Stomach (tissue), 8 donors: ENCODE measurements at regions not wholly inside any gene's neighbourhood (a gene's known extent, or its start where the extent isn't known, plus 50 kb on each side); places are given as distances from the start of the nearest gene placed in this dataset.

Source experiments
- DNase-seq, 2 donors: peaks; one replicate each; pipeline versions ENCODE4 v3.0.0 to v3.0.0-alpha.2; 2013 to 2019
- H3K27ac ChIP-seq, 5 donors: fragments of 200-600 bp in 4 of 5; sonication (generic) in 4 of 5; one replicate each; pipeline ENCODE4 v1.5.1; 2013 to 2019; ENCODE audit warnings: mild to moderate bottlenecking in 1 of 5, moderate library complexity in 1 of 5
- H3K27me3 ChIP-seq, 3 donors: fragments of 200-600 bp; sonication (generic); one replicate each; pipeline ENCODE4 v1.5.1; 2017 to 2019; ENCODE audit warnings: mixed run types in 1 of 3
- H3K36me3 ChIP-seq, 4 donors: fragments of 200-600 bp; sonication (generic); 1 replicate in 3 of 4; 2 replicates in 1 of 4; pipeline ENCODE4 v1.5.1; 2016 to 2019
- H3K4me1 ChIP-seq, 4 donors: fragments of 200-600 bp; sonication (generic); one replicate each; pipeline ENCODE4 v1.5.1; 2016 to 2019
- H3K4me3 ChIP-seq, 4 donors: fragments of 200-600 bp; sonication (generic) in 3 of 4; one replicate each; pipeline ENCODE4 v1.5.1; 2016 to 2019; ENCODE audit warnings: mild to moderate bottlenecking in 1 of 4
- H3K9me3 ChIP-seq, 4 donors: fragments of 200-600 bp; sonication (generic); one replicate each; pipeline ENCODE4 v1.5.1; 2016 to 2019
- EP300 ChIP-seq: sonication (generic); formaldehyde crosslinking; IDR thresholded peaks from one replicate; pipeline ENCODE4 v1.6.1; 2017; ENCODE audit warnings: antibody characterized with exemption
- POLR2A ChIP-seq, 4 donors: fragments of 450-650 bp; IDR thresholded peaks; one replicate each; pipeline ENCODE4 v1.6.1; 2016; ENCODE audit warnings: antibody characterized with exemption in 4 of 4, control low read depth in 2 of 4, mild to moderate bottlenecking in 1 of 4, moderate library complexity in 1 of 4
- POLR2AphosphoS5 ChIP-seq, 3 donors: sonication (generic); formaldehyde crosslinking; IDR thresholded peaks; one replicate each; pipeline ENCODE4 v1.6.1; 2016; ENCODE audit warnings: antibody characterized with exemption in 3 of 3
- WGBS, 5 donors: extraction: QIAGEN DNeasy Blood & Tissue Kit in 3 of 5; methylation state at CpG; one replicate each; pipeline versions ENCODE4 v1.1.5 to v1.1.7; 2013 to 2018; 5-methylcytosine and 5-hydroxymethylcytosine counted together
- intact Hi-C: fragments of 100-400 bp; cut with DNase I; formaldehyde crosslinking; loops from one replicate; pipeline ENCODE4 v1.15.1; 2023; ENCODE audit warnings: low total_unique reads
- TF ChIP-seq, protein P1 (sequence below), 7 experiments: fragments of 450-650 bp in 4 of 7; fragments of 200-600 bp in 3 of 7; sonication (generic) in 3 of 7; IDR thresholded peaks; one replicate each; pipeline ENCODE4 v1.5.1; 2016 to 2019; ENCODE audit warnings: antibody characterized with exemption in 7 of 7, control low read depth in 2 of 7, mild to moderate bottlenecking in 1 of 7
- donor health status: healthy with polysubstance abuse.
- donor health status: Bipolar disorder and iron deficiency.
- donor health status: healthy.

DNA sequence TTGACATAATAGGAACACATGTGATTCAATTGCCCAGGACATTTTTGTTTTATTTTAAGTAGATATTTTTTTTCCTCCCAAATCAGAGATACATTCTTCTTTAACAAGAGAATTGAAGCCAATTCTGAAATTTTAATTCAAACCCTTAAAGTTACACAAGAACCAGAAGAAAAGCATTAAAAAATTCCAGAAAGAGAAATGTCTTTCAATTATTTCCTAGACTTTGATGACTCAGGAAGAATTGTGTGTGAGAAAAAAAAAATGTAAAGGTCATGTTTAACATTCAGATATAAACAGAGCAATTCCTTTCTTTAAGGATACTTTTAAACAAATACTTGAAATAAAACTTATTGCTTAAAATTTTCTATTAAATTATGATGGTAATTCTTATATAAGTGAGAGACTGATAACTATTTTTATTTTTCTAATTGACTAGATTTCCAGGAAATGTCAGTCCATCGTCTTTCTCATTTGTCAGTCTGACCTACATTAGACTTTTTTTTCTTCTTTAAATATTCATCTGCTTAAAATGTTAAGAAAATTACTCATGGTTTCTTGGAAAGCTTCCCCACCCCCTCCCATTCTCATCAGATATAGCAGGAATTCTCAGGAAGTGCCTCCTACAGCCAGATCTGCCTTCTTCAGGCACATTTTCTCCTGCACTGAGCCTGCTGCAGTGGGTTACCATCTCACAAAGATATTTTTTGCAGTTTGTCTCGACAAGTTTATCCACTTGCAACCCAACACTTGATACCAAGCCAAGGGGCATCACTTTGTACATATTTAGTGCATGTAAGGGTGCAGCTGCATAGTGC, 261.8 kb upstream of the CBLB start:
- H3K27ac ChIP-seq, result no peak overlapping the region

DNA sequence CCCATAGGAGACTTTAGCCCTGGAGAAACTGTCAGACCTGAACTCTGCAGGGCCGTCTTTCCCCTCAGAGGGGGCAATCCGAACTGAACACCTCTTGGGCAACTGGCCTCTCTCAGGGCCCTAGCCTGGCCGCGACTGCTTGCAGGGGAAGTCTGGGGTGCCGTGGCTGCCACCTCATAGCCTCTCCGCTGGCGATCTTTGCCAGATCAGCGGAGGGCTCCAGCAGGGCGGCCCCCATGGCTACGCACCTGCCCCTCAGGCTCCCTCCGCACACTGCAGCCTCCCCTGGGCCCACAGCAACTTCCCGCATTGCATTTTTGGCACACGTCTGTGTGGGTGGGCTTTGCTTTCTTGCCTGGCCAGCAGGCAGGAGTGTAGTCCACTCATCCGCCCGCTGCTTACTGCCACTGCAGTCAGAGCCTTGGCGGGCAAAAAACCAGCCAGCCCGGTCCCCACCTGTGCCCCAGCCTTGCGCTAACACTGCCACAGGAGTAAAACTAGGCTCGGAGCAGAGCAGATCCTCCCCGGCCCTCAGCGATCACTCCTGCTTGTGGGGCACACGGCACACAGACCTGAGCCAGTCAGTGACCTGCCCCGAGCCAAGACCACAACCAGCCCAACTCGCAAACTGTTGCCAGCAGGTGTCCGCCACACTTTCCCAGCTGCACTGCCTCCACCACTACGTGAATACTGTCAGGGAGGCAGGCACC, 266.8 kb upstream of the CBLB start:
- Histone ChIP-seq H3K36me3 (no peaks in the 10 kb centered on the region), H3K4me3 (no peak overlapping the region), H3K9me3 (no peaks in the 10 kb centered on the region), H3K4me1 (peaks cover 0 to 17% (median 5%) of the 10 kb centered on the region in 4 donors), H3K27me3 (no peaks in the 10 kb centered on the region), H3K27ac (no peak overlapping the region)
- intact Hi-C loops, result no loop called here
- no peak for DNase-seq
- TF ChIP-seq, protein P1, sequence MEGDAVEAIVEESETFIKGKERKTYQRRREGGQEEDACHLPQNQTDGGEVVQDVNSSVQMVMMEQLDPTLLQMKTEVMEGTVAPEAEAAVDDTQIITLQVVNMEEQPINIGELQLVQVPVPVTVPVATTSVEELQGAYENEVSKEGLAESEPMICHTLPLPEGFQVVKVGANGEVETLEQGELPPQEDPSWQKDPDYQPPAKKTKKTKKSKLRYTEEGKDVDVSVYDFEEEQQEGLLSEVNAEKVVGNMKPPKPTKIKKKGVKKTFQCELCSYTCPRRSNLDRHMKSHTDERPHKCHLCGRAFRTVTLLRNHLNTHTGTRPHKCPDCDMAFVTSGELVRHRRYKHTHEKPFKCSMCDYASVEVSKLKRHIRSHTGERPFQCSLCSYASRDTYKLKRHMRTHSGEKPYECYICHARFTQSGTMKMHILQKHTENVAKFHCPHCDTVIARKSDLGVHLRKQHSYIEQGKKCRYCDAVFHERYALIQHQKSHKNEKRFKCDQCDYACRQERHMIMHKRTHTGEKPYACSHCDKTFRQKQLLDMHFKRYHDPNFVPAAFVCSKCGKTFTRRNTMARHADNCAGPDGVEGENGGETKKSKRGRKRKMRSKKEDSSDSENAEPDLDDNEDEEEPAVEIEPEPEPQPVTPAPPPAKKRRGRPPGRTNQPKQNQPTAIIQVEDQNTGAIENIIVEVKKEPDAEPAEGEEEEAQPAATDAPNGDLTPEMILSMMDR (IDR thresholded peaks at IDR 0.05), result no peak
- TF ChIP-seq POLR2A (IDR thresholded peaks at IDR 0.05) (no peak), EP300 (no peak), POLR2AphosphoS5 (IDR thresholded peaks at IDR 0.05) (no peak)
- 95 to 96% (median 96%) methylated on average over 18 to 26 of the region's 26 CpGs for WGBS, 5 donors

More for the DNA sequence above, 261.8 kb upstream of the CBLB start:
- Histone ChIP-seq H3K4me3 (no peak overlapping the region), H3K27me3 (no peaks in the 10 kb centered on the region), H3K4me1 (peaks cover 0 to 13% (median 6%) of the 10 kb centered on the region in 4 donors), H3K36me3 (no peaks in the 10 kb centered on the region), H3K9me3 (no peaks in the 10 kb centered on the region)
- WGBS, 5 donors, result 34 to 44% (median 37%) methylated on average over 2 of the region's 2 CpGs
- no peak for TF ChIP-seq POLR2A (IDR thresholded peaks at IDR 0.05)
- TF ChIP-seq, protein P1 (IDR thresholded peaks at IDR 0.05), result no peak
- TF ChIP-seq EP300, result no peak
- no peak for TF ChIP-seq POLR2AphosphoS5 (IDR thresholded peaks at IDR 0.05)
- DNase-seq, result peak in 1 of 2 donors; percentile 61
- intact Hi-C loops, result no loop called here

DNA sequence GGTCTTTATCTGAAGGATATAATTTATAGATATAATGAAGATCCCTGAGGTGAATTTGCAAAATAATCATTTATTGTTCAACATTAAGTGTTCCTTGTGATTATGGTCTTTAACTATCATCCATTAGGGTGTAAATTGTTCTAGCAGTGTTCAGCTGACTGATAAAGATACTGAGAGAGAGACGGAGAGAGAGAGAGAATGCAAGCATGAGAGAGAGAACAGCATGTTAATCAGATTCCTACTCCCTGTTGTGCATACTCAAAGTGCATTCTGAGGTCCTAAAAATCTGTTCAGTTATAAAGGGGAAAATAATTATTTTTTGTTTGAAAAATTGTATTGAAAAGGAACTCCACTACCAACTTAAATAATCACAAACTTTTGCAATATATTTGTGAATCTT, 271.0 kb upstream of the CBLB start:
- H3K27ac ChIP-seq, result no peak overlapping the region
- 30 to 57% (median 45%) methylated on average over 1 of the region's 1 CpG for WGBS, 5 donors
- peaks cover 0 to 9% (median 0%) of the 10 kb centered on the region in 4 donors for H3K4me1 ChIP-seq
- intact Hi-C loops, result no loop called here
- no peaks in the 10 kb centered on the region for H3K9me3 ChIP-seq
- H3K36me3 ChIP-seq, result no peaks in the 10 kb centered on the region
- no peak for TF ChIP-seq EP300
- no peak for TF ChIP-seq POLR2A (IDR thresholded peaks at IDR 0.05)
- no peaks in the 10 kb centered on the region for H3K27me3 ChIP-seq
- H3K4me3 ChIP-seq, result no peak overlapping the region
- DNase-seq, result no peak

- no peak for TF ChIP-seq POLR2A (IDR thresholded peaks at IDR 0.05)
- TF ChIP-seq, protein P1 (IDR thresholded peaks at IDR 0.05), result no peak
- TF ChIP-seq POLR2AphosphoS5 (IDR thresholded peaks at IDR 0.05), result no peak
- no peak for TF ChIP-seq EP300
Measured at GRCh38 chr3:106140431-106140830, 271.6 kb upstream of the CBLB start.

More at GRCh38 chr3:106140431-106140830, 271.6 kb upstream of the CBLB start:
- H3K36me3 ChIP-seq, result no peaks in the 10 kb centered on the region
- H3K9me3 ChIP-seq, result no peaks in the 10 kb centered on the region
- H3K27me3 ChIP-seq, result no peaks in the 10 kb centered on the region
- peaks cover 0 to 9% (median 0%) of the 10 kb centered on the region in 4 donors for H3K4me1 ChIP-seq
- intact Hi-C loops, result no loop called here
- no peak overlapping the region for H3K27ac ChIP-seq
- no peak for DNase-seq
- no peak overlapping the region for H3K4me3 ChIP-seq
